B cell (primary cell): ENCODE measurements at regions not wholly inside any gene's neighbourhood (a gene's known extent, or its start where the extent isn't known, plus 50 kb on each side); places are given as distances from the start of the nearest gene placed in this dataset.

ENCODE experiments used
- ATAC-seq: fragments of 200-7000 bp; cut with Tn5 transposase; one replicate; pipeline ENCODE4 v1.10.0; 2021; ENCODE audit warnings: low read depth, mild to moderate bottlenecking, moderate number of reproducible peaks, moderate library complexity
- CTCF ChIA-PET: fragments of 350-600 bp; sonication (Branson Sonifier 250); formaldehyde crosslinking; loops from one replicate; lab custom pipeline; 2021; ENCODE audit warnings: antibody characterized with exemption, inconsistent platforms; lab: Charles Lee
- POLR2A ChIA-PET: fragments of 350-600 bp; sonication (Branson Sonifier 250); formaldehyde crosslinking; loops from one replicate; lab custom pipeline; 2021; ENCODE audit warnings: antibody characterized with exemption; lab: Charles Lee
- DNase-seq: peaks from one replicate; pipeline ENCODE4 v3.0.0; 2013
- H2AFZ ChIP-seq: 2 replicates; pipeline ENCODE4 v1.6.1; 2012; ENCODE audit warnings: mild to moderate bottlenecking, low read depth, low read length; ENCODE audit not compliant: insufficient read depth, poor library complexity, severe bottlenecking
- H3K27ac ChIP-seq, 2 donors: 1 replicate in 1 of 2; 2 replicates in 1 of 2; pipeline ENCODE4 v1.5.1; 2012 to 2013; ENCODE audit warnings: low read length in 2 of 2, mild to moderate bottlenecking in 2 of 2, moderate library complexity in 1 of 2
- H3K27me3 ChIP-seq, 4 experiments: fragments of 200-600 bp in 1 of 4; sonication (generic) in 1 of 4; replicated peaks in 1 of 4; 1 replicate in 2 of 4; 2 replicates in 2 of 4; pipeline versions ENCODE4 v1.6.1 to v1.7.0; 2013 to 2016; ENCODE audit warnings: low read length in 3 of 4, mild to moderate bottlenecking in 2 of 4, mixed read lengths in 1 of 4, moderate library complexity in 1 of 4; ENCODE audit not compliant: insufficient read depth in 4 of 4, control insufficient read depth in 3 of 4; ENCODE audit errors: control extremely low read depth in 1 of 4
- H3K36me3 ChIP-seq, 2 experiments: replicated peaks in 1 of 2; 1 replicate in 1 of 2; 2 replicates in 1 of 2; pipeline versions ENCODE4 v1.6.1 to v1.7.1; 2013; ENCODE audit warnings: low read length in 1 of 2; ENCODE audit not compliant: insufficient read depth in 2 of 2, control insufficient read depth in 1 of 2; ENCODE audit errors: control extremely low read depth in 1 of 2, extremely low read depth in 1 of 2
- H3K4me1 ChIP-seq, 2 donors: fragments of 200-600 bp in 1 of 2; sonication (generic) in 1 of 2; 1 replicate in 1 of 2; 2 replicates in 1 of 2; pipeline versions ENCODE4 v1.5.1 to v1.6.1; 2013 to 2017; ENCODE audit warnings: low read length in 2 of 2; ENCODE audit not compliant: control insufficient read depth in 2 of 2, insufficient read depth in 2 of 2
- H3K4me2 ChIP-seq: replicated peaks from 2 replicates; pipeline ENCODE3; 2012; ENCODE audit warnings: mild to moderate bottlenecking, low read depth, low read length; ENCODE audit not compliant: poor library complexity, severe bottlenecking
- H3K4me3 ChIP-seq, 5 experiments: fragments of 200-600 bp in 1 of 5; sonication (generic) in 1 of 5; 1 replicate in 3 of 5; 2 replicates in 2 of 5; pipeline versions ENCODE4 v1.5.1 to v1.7.0; 2011 to 2016; ENCODE audit warnings: low read length in 4 of 5, mild to moderate bottlenecking in 4 of 5, low read depth in 2 of 5, control low read depth in 1 of 5, moderate library complexity in 1 of 5; ENCODE audit not compliant: insufficient read depth in 1 of 5; ENCODE audit errors: control extremely low read depth in 1 of 5, extremely low read depth in 1 of 5
- H3K79me2 ChIP-seq: fragments of 200-600 bp; sonication (generic); one replicate; pipeline ENCODE4 v1.6.0; 2016; ENCODE audit warnings: low read length; ENCODE audit not compliant: control insufficient read depth, insufficient read depth
- H3K9ac ChIP-seq: fragments of 200-600 bp; sonication (generic); 2 replicates; pipeline ENCODE4 v1.6.1; 2017; ENCODE audit warnings: mild to moderate bottlenecking, low read length, moderate library complexity
- H3K9me3 ChIP-seq, 3 donors: one replicate each; pipeline versions ENCODE4 v1.6.1 to v1.7.1; 2013; ENCODE audit warnings: low read length in 2 of 3; ENCODE audit not compliant: control insufficient read depth in 2 of 3, insufficient read depth in 1 of 3; ENCODE audit errors: control extremely low read depth in 1 of 3
- H4K20me1 ChIP-seq: 2 replicates; pipeline ENCODE4 v1.6.0; 2012; ENCODE audit warnings: mild to moderate bottlenecking, low read length; ENCODE audit not compliant: insufficient read depth, control insufficient read depth, poor library complexity, severe bottlenecking
- H3K27ac Mint-ChIP-seq: one replicate; pipeline ENCODE4 v1.8.0; 2021; ENCODE audit warnings: mixed read lengths
- H3K27me3 Mint-ChIP-seq: one replicate; pipeline ENCODE4 v1.8.0; 2021; ENCODE audit warnings: mixed read lengths
- H3K4me1 Mint-ChIP-seq: one replicate; pipeline ENCODE4 v1.8.0; 2021; ENCODE audit warnings: mixed read lengths
- H3K4me3 Mint-ChIP-seq: one replicate; pipeline ENCODE4 v1.8.0; 2021; ENCODE audit warnings: mixed read lengths
- H3K9me3 Mint-ChIP-seq: one replicate; pipeline ENCODE4 v1.8.0; 2022; ENCODE audit warnings: mixed read lengths; ENCODE audit not compliant: insufficient read depth
- EZH2 ChIP-seq: IDR thresholded peaks from 2 replicates; pipeline ENCODE4 v1.6.1; 2012; ENCODE audit warnings: borderline replicate concordance, low read depth, mild to moderate bottlenecking, moderate library complexity, low read length; ENCODE audit not compliant: insufficient read depth, poor library complexity, severe bottlenecking
- WGBS: methylation state at CpG from one replicate; pipeline ENCODE4 v1.1.5; 2013; ENCODE audit warnings: missing lambda C conversion rate; ENCODE audit not compliant: insufficient coverage; 5-methylcytosine and 5-hydroxymethylcytosine counted together
- intact Hi-C: fragments of 100-400 bp; cut with micrococcal nuclease; formaldehyde crosslinking; loops from one replicate; pipeline ENCODE4 v1.10.0; 2022
- TF ChIP-seq, protein P1 (sequence below): fragments of 200-600 bp; IDR thresholded peaks from one replicate; pipeline ENCODE4 v1.8.0; 2022; ENCODE audit warnings: antibody characterized with exemption, mild to moderate bottlenecking

DNA sequence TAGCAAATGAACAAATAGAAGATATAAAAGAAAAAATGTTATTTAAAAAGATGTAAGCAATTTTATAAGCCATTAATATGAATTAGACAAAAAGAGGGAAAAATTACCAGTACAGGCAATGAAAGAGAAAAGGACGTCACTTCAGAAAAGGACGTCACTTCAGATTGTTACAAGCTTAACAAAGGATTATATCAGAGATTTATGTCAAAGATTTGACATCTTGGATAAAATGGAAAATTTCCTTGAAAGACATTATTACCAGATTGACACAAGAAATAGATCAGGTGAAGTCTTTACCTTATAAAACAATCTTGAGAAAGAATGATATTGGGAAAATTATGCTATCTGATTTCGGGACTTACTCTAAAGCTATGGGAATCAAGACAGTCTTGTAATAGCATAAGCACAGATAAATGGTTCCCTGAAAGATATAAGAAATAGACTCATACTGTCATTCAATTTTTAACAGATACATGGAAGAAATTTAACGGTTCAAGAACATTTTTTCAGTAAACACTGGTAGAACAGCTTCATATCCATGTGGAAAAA lies 625.4 kb upstream of the EDIL3 start:
- Histone ChIP-seq H3K4me3 (no peak overlapping the region), H3K27me3 (no peaks in the 10 kb centered on the region), H3K9me3 (peaks cover 0 to 3% (median 0%) of the 10 kb centered on the region in 3 donors), H3K4me1 (no peaks in the 10 kb centered on the region), H3K4me2 (no peak overlapping the region), H3K9ac (no peak overlapping the region), H4K20me1 (no peaks in the 10 kb centered on the region), H3K27ac (no peak overlapping the region), H3K36me3 (no peaks in the 10 kb centered on the region), H3K79me2 (no peaks in the 10 kb centered on the region), H2AFZ (no peak overlapping the region)
- DNase-seq = no peak
- no peak overlapping the region for H3K4me3 Mint-ChIP-seq
- H3K9me3 Mint-ChIP-seq = peaks cover under 1% of the 10 kb centered on the region
- no peak for ATAC-seq
- no peak overlapping the region for H3K27ac Mint-ChIP-seq
- WGBS = no CpG with 5 or more reads among the region's 4 CpGs
- H3K27me3 Mint-ChIP-seq = no peaks in the 10 kb centered on the region
- H3K4me1 Mint-ChIP-seq = no peaks in the 10 kb centered on the region
- intact Hi-C loops = no loop called here
- CTCF ChIA-PET = no interaction called here
- TF ChIP-seq EZH2 = no peak
- TF ChIP-seq, protein P1, sequence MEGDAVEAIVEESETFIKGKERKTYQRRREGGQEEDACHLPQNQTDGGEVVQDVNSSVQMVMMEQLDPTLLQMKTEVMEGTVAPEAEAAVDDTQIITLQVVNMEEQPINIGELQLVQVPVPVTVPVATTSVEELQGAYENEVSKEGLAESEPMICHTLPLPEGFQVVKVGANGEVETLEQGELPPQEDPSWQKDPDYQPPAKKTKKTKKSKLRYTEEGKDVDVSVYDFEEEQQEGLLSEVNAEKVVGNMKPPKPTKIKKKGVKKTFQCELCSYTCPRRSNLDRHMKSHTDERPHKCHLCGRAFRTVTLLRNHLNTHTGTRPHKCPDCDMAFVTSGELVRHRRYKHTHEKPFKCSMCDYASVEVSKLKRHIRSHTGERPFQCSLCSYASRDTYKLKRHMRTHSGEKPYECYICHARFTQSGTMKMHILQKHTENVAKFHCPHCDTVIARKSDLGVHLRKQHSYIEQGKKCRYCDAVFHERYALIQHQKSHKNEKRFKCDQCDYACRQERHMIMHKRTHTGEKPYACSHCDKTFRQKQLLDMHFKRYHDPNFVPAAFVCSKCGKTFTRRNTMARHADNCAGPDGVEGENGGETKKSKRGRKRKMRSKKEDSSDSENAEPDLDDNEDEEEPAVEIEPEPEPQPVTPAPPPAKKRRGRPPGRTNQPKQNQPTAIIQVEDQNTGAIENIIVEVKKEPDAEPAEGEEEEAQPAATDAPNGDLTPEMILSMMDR = no peak
- POLR2A ChIA-PET = no interaction called here

DNA sequence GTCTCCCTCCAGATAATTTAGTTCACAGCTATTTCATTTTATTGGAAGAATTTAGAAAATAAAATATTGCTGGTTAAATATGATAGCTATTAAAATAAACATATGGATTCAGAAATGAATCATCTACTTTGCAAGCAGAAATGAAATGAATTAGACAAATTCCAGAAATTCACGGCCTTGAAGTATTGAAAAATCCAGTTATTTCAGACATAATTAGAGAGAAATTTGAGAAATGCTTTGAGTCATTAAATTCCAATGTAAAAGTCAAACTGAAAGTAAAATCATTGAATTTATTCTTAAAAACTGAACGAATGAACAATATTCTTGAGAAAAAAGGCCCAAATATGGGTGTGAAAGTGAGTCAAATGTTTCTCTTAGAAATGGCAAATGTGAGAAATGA lies 632.6 kb upstream of the EDIL3 start:
- CTCF ChIA-PET = no interaction called here
- Histone ChIP-seq H3K27ac (no peak overlapping the region), H3K4me2 (no peak overlapping the region), H2AFZ (no peak overlapping the region), H3K27me3 (no peaks in the 10 kb centered on the region), H3K9me3 (peaks cover 0 to 7% (median 0%) of the 10 kb centered on the region in 3 donors), H3K9ac (no peak overlapping the region), H4K20me1 (no peaks in the 10 kb centered on the region), H3K36me3 (no peaks in the 10 kb centered on the region), H3K79me2 (no peaks in the 10 kb centered on the region), H3K4me3 (no peak overlapping the region), H3K4me1 (no peaks in the 10 kb centered on the region)
- Mint-ChIP-seq H3K9me3 (peaks cover 5% of the 10 kb centered on the region), H3K4me3 (no peak overlapping the region), H3K27ac (no peak overlapping the region), H3K4me1 (no peaks in the 10 kb centered on the region), H3K27me3 (no peaks in the 10 kb centered on the region)
- POLR2A ChIA-PET = no interaction called here
- ATAC-seq = no peak
- no peak for DNase-seq
- intact Hi-C loops = no loop called here
- no CpG with 5 or more reads among the region's 2 CpGs for WGBS
- TF ChIP-seq EZH2 = no peak
- TF ChIP-seq, protein P1 = no peak
